ENCODE measurements at regions not wholly inside any gene's neighbourhood (a gene's known extent, or its start where the extent isn't known, plus 50 kb on each side); places are given as distances from the start of the nearest gene placed in this dataset.

GRCh38 chr2:30393510-30393909, 53.5 kb upstream of the LCLAT1 start:
- DNase-seq (ENCODE audit: low read depth, low spot score): no peak
- H3K9me2 ChIP-seq (ENCODE audit: insufficient read depth): no peaks in the 10 kb centered on the region
- H3K36me3 ChIP-seq (ENCODE audit: control insufficient read depth in 1 of 2, insufficient read depth in 2 of 2, low read length in 2 of 2): no peaks in the 10 kb centered on the region
- CTCF ChIA-PET: no interaction called here
- POLR2A ChIA-PET: no interaction called here
- no peaks in the 10 kb centered on the region for H3K79me2 ChIP-seq (ENCODE audit: insufficient read depth, low read length)
- H3K9ac ChIP-seq (ENCODE audit: low read length): no peak overlapping the region
- BruUV-seq (replicated peaks): no TSS peak
- intact Hi-C loops (cut with micrococcal nuclease): no loop called here
- ATAC-seq: no peak
- no peaks in the 10 kb centered on the region for H4K20me1 ChIP-seq (ENCODE audit: insufficient read depth)
- H3K9me3 ChIP-seq (ENCODE audit: control insufficient read depth in 1 of 2, insufficient read depth in 1 of 2, low read depth in 1 of 2, low read length in 2 of 2): no peaks in the 10 kb centered on the region
- RAD21 ChIA-PET (ENCODE audit: low non-redundant PET in 1 of 2, low total read pairs in 2 of 2, uncharacterized antibody in 2 of 2, unreplicated experiment in 2 of 2): no interaction called here
- H3K4me2 ChIP-seq (ENCODE audit: low read length): no peak overlapping the region
- peaks cover 28% of the 10 kb centered on the region for H3K27me3 ChIP-seq (ENCODE audit: insufficient read depth, low read length)
- no peak overlapping the region for H3K4me3 ChIP-seq (replicated peaks in 1 of 2; ENCODE audit: low read depth in 1 of 2, low read length in 2 of 2)
- H3K4me1 ChIP-seq (ENCODE audit: control insufficient read depth in 1 of 2, insufficient read depth in 2 of 2, low read length in 2 of 2): no peaks in the 10 kb centered on the region
- no peak overlapping the region for H2AFZ ChIP-seq (ENCODE audit: low read depth, low read length, poor library complexity, severe bottlenecking)
- TF ChIP-seq EZH2 (IDR thresholded peaks at IDR 0.05): no peak
- no peak for TF ChIP-seq MAX (IDR thresholded peaks at IDR 0.05)
- TF ChIP-seq EGR1 (IDR thresholded peaks at IDR 0.05; ENCODE audit: low read depth): no peak
- H3K27ac ChIP-seq (ENCODE audit: low read depth, low read length): no peak overlapping the region

GRCh38 chr2:30394096-30394495, 53.0 kb upstream of the LCLAT1 start:
- Histone ChIP-seq H3K9me3 (ENCODE audit: control insufficient read depth in 1 of 2, insufficient read depth in 1 of 2, low read depth in 1 of 2, low read length in 2 of 2) (no peaks in the 10 kb centered on the region), H3K27me3 (ENCODE audit: insufficient read depth, low read length) (peaks cover 22% of the 10 kb centered on the region), H2AFZ (ENCODE audit: low read depth, low read length, poor library complexity, severe bottlenecking) (no peak overlapping the region), H3K4me1 (ENCODE audit: control insufficient read depth in 1 of 2, insufficient read depth in 2 of 2, low read length in 2 of 2) (no peaks in the 10 kb centered on the region), H3K9me2 (ENCODE audit: insufficient read depth) (no peaks in the 10 kb centered on the region), H3K9ac (ENCODE audit: low read length) (no peak overlapping the region), H3K27ac (ENCODE audit: low read depth, low read length) (no peak overlapping the region), H3K4me3 (replicated peaks in 1 of 2; ENCODE audit: low read depth in 1 of 2, low read length in 2 of 2) (no peak overlapping the region), H4K20me1 (ENCODE audit: insufficient read depth) (no peaks in the 10 kb centered on the region), H3K4me2 (ENCODE audit: low read length) (no peak overlapping the region), H3K36me3 (ENCODE audit: control insufficient read depth in 1 of 2, insufficient read depth in 2 of 2, low read length in 2 of 2) (no peaks in the 10 kb centered on the region), H3K79me2 (ENCODE audit: insufficient read depth, low read length) (no peaks in the 10 kb centered on the region)
- ATAC-seq (no peak), DNase-seq (ENCODE audit: low read depth, low spot score) (no peak)
- ChIA-PET CTCF (no interaction called here), POLR2A (no interaction called here), RAD21 (ENCODE audit: low non-redundant PET in 1 of 2, low total read pairs in 2 of 2, uncharacterized antibody in 2 of 2, unreplicated experiment in 2 of 2) (no interaction called here)
- intact Hi-C loops (cut with micrococcal nuclease): no loop called here
- no TSS peak for BruUV-seq (replicated peaks)
- TF ChIP-seq CTCF (IDR thresholded peaks at IDR 0.05 in 2 of 3, conservative IDR thresholded peaks at IDR 0.05 in 1 of 3; ENCODE audit: borderline replicate concordance in 1 of 3, insufficient read depth in 1 of 3, low read depth in 2 of 3, low read length in 2 of 3) (no peak), EZH2 (IDR thresholded peaks at IDR 0.05) (no peak), SIN3A (IDR thresholded peaks at IDR 0.05; ENCODE audit: low read depth) (no peak), REST (IDR thresholded peaks at IDR 0.05; ENCODE audit: low read depth) (no peak), MAX (IDR thresholded peaks at IDR 0.05) (no peak), POLR2AphosphoS5 (IDR thresholded peaks at IDR 0.05; ENCODE audit: low read depth, low read length) (no peak), FOSL1 (IDR thresholded peaks at IDR 0.05; ENCODE audit: low read depth) (no peak), EGR1 (IDR thresholded peaks at IDR 0.05; ENCODE audit: low read depth) (no peak), SP1 (IDR thresholded peaks at IDR 0.05; ENCODE audit: low read depth) (no peak), YY1 (IDR thresholded peaks at IDR 0.05; ENCODE audit: extremely low read depth, insufficient replicate concordance, low read depth, low read length) (no peak), SRF (IDR thresholded peaks at IDR 0.05; ENCODE audit: low read depth) (no peak), CEBPB (IDR thresholded peaks at IDR 0.05; ENCODE audit: low read depth) (no peak)
- TF ChIP-seq, protein P1, sequence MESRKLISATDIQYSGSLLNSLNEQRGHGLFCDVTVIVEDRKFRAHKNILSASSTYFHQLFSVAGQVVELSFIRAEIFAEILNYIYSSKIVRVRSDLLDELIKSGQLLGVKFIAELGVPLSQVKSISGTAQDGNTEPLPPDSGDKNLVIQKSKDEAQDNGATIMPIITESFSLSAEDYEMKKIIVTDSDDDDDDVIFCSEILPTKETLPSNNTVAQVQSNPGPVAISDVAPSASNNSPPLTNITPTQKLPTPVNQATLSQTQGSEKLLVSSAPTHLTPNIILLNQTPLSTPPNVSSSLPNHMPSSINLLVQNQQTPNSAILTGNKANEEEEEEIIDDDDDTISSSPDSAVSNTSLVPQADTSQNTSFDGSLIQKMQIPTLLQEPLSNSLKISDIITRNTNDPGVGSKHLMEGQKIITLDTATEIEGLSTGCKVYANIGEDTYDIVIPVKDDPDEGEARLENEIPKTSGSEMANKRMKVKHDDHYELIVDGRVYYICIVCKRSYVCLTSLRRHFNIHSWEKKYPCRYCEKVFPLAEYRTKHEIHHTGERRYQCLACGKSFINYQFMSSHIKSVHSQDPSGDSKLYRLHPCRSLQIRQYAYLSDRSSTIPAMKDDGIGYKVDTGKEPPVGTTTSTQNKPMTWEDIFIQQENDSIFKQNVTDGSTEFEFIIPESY (IDR thresholded peaks at IDR 0.05; ENCODE audit: extremely low read depth, insufficient replicate concordance, low read length): no peak
